ENCODE measurements at regions not wholly inside any gene's neighbourhood (a gene's known extent, or its start where the extent isn't known, plus 50 kb on each side); places are given as distances from the start of the nearest gene placed in this dataset.

DNA sequence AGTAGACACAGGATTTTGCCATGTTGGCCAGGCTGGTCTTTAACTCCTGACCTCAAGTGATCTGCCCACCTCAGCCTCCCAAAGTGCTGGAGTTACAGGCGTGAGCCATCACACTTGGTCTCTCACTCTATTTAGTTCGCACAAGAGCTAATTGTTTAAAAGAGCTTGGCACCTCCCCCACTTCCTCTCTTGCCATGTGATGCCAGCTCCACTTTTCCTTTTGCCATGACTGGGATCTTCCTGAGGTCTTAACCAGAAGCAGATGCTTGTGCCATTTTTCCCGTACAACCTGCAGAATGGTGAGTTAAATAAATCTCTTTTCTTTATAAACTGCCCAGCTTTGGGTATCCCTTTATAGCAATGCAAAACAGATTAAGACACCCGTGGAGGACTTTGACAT lies 200.1 kb upstream of the FRMD6 start:
- no peaks in the 10 kb centered on the region for H3K79me2 ChIP-seq (ENCODE audit: control insufficient read depth, insufficient read depth, low read length)
- ChIA-PET CTCF (interaction anchor here (0.9 to 1.1 kb wide), 2 partner anchors 9 to 200 kb away, joined by 4 read pairs; partner anchors contain the start of gene FRMD6), POLR2A (interaction anchor here (0.6 kb wide), 1 partner anchor 664 kb away, joined by 3 read pairs; no protein-coding TSS in a partner anchor)
- no TSS peak for BruUV-seq (replicated peaks)
- DNase-seq (ENCODE audit: low read depth, low spot score), result peak; percentile 42
- H3K27me3 ChIP-seq (ENCODE audit: control insufficient read depth in 2 of 2, insufficient read depth in 2 of 2, low read length in 2 of 2), result no peaks in the 10 kb centered on the region
- H3K4me2 ChIP-seq (ENCODE audit: insufficient read depth, low read length), result no peak overlapping the region
- dilution Hi-C loops (cut with MboI; ENCODE audit: extremely low pct_ligation_motif_present, low sequenced_read_pairs) (no loop called here), intact Hi-C loops (cut with micrococcal nuclease) (no loop called here)
- peaks cover 35% of the 10 kb centered on the region for H3K4me1 ChIP-seq (ENCODE audit: control insufficient read depth, extremely low read depth, insufficient read depth, low read length)
- no peaks in the 10 kb centered on the region for H3K9me1 ChIP-seq (replicated peaks; ENCODE audit: control insufficient read depth, extremely low read depth, insufficient read depth, low read length)
- H3K9me3 ChIP-seq (replicated peaks; ENCODE audit: control insufficient read depth, insufficient read depth, low read length), result no peaks in the 10 kb centered on the region
- H3K4me3 ChIP-seq (replicated peaks in 1 of 3; ENCODE audit: insufficient read depth in 1 of 3, low read depth in 1 of 3, low read length in 3 of 3), result no peak overlapping the region
- H3K27ac ChIP-seq (ENCODE audit: insufficient read depth, low read depth, low read length), result no peak overlapping the region
- H3K36me3 ChIP-seq (ENCODE audit: control insufficient read depth in 2 of 2, extremely low read depth in 1 of 2, insufficient read depth in 2 of 2, low read length in 2 of 2), result no peaks in the 10 kb centered on the region
- H2AFZ ChIP-seq (ENCODE audit: low read depth, low read length), result no peak overlapping the region
- no peak overlapping the region for H3K9ac ChIP-seq (replicated peaks; ENCODE audit: extremely low read depth, insufficient read depth, low read length)
- H4K20me1 ChIP-seq (replicated peaks; ENCODE audit: control insufficient read depth, extremely low read depth, insufficient read depth, low read length), result no peaks in the 10 kb centered on the region
- no peak for TF ChIP-seq MYC (IDR thresholded peaks at IDR 0.05; ENCODE audit: low read depth, low read length)
- TF ChIP-seq POLR2AphosphoS5 (IDR thresholded peaks at IDR 0.05; ENCODE audit: insufficient read depth, low read depth, low read length), result peak; percentile 28
- TF ChIP-seq EZH2 (IDR thresholded peaks at IDR 0.05; ENCODE audit: borderline replicate concordance, low read depth, low read length, severe bottlenecking), result no peak
- TF ChIP-seq CTCF (IDR thresholded peaks at IDR 0.05; ENCODE audit: extremely low read depth in 1 of 2, insufficient read depth in 1 of 2, low read depth in 1 of 2, low read length in 2 of 2), result no peak
- TF ChIP-seq FOS (IDR thresholded peaks at IDR 0.05; ENCODE audit: borderline replicate concordance, insufficient read depth, low read length), result no peak
- no peak for FAIRE-seq

GRCh38 chr14:51453869-51454268 lies 197.8 kb upstream of the FRMD6 start:
- Histone ChIP-seq H4K20me1 (replicated peaks; ENCODE audit: control insufficient read depth, extremely low read depth, insufficient read depth, low read length) (no peaks in the 10 kb centered on the region), H3K27ac (ENCODE audit: insufficient read depth, low read depth, low read length) (no peak overlapping the region), H3K9me1 (replicated peaks; ENCODE audit: control insufficient read depth, extremely low read depth, insufficient read depth, low read length) (no peaks in the 10 kb centered on the region), H3K9me3 (replicated peaks; ENCODE audit: control insufficient read depth, insufficient read depth, low read length) (no peaks in the 10 kb centered on the region), H2AFZ (ENCODE audit: low read depth, low read length) (no peak overlapping the region), H3K4me2 (ENCODE audit: insufficient read depth, low read length) (no peak overlapping the region), H3K4me3 (replicated peaks in 1 of 3; ENCODE audit: insufficient read depth in 1 of 3, low read depth in 1 of 3, low read length in 3 of 3) (no peak overlapping the region), H3K4me1 (ENCODE audit: control insufficient read depth, extremely low read depth, insufficient read depth, low read length) (peaks cover 27% of the 10 kb centered on the region), H3K79me2 (ENCODE audit: control insufficient read depth, insufficient read depth, low read length) (no peaks in the 10 kb centered on the region), H3K27me3 (ENCODE audit: control insufficient read depth in 2 of 2, insufficient read depth in 2 of 2, low read length in 2 of 2) (no peaks in the 10 kb centered on the region), H3K9ac (replicated peaks; ENCODE audit: extremely low read depth, insufficient read depth, low read length) (no peak overlapping the region), H3K36me3 (ENCODE audit: control insufficient read depth in 2 of 2, extremely low read depth in 1 of 2, insufficient read depth in 2 of 2, low read length in 2 of 2) (no peaks in the 10 kb centered on the region)
- intact Hi-C loops (cut with micrococcal nuclease) (no loop called here), dilution Hi-C loops (cut with MboI; ENCODE audit: extremely low pct_ligation_motif_present, low sequenced_read_pairs) (no loop called here)
- no peak for DNase-seq (ENCODE audit: low read depth, low spot score)
- no peak for FAIRE-seq
- no TSS peak for BruUV-seq (replicated peaks)
- no peak for TF ChIP-seq JUN (IDR thresholded peaks at IDR 0.05; ENCODE audit: borderline replicate concordance, insufficient read depth, insufficient read length, low read depth)
- no peak for TF ChIP-seq MYC (IDR thresholded peaks at IDR 0.05; ENCODE audit: low read depth, low read length)
- TF ChIP-seq MAX (IDR thresholded peaks at IDR 0.05; ENCODE audit: insufficient read depth, insufficient read length), result no peak
- TF ChIP-seq FOS (IDR thresholded peaks at IDR 0.05; ENCODE audit: borderline replicate concordance, insufficient read depth, low read length), result no peak
- no peak for TF ChIP-seq POLR2AphosphoS5 (IDR thresholded peaks at IDR 0.05; ENCODE audit: insufficient read depth, low read depth, low read length)
- POLR2A ChIA-PET, result no interaction called here
- CTCF ChIA-PET, result interaction anchor here (1.0 to 1.5 kb wide), 4 partner anchors 11 to 83 kb away, joined by 3 to 5 read pairs (median 3); no protein-coding TSS in a partner anchor

All from endothelial cell of umbilical vein (primary cell).